ENCODE measurements at regions not wholly inside any gene's neighbourhood (a gene's known extent, or its start where the extent isn't known, plus 50 kb on each side); places are given as distances from the start of the nearest gene placed in this dataset.

DNA sequence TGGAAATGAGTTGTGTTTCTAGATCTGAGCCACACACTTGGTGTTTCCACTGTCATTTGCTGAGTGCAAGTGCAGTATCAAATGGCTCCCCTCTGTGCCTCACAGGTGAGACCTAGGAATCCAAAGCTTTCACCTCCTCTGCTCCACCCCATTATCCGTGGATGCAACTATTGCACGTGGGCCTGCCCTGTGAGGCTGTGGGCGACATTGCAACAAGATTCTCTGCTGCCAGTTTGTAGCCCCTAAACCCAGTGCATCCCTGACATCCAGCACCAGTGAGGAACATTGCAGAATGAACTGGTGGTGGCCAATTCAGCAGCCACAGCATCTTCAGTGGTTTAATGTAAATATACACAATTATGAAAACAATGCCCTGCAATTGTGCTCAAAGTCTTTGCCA lies 115.0 kb upstream of the FOXA2 start:
- TF ChIP-seq, protein P1, sequence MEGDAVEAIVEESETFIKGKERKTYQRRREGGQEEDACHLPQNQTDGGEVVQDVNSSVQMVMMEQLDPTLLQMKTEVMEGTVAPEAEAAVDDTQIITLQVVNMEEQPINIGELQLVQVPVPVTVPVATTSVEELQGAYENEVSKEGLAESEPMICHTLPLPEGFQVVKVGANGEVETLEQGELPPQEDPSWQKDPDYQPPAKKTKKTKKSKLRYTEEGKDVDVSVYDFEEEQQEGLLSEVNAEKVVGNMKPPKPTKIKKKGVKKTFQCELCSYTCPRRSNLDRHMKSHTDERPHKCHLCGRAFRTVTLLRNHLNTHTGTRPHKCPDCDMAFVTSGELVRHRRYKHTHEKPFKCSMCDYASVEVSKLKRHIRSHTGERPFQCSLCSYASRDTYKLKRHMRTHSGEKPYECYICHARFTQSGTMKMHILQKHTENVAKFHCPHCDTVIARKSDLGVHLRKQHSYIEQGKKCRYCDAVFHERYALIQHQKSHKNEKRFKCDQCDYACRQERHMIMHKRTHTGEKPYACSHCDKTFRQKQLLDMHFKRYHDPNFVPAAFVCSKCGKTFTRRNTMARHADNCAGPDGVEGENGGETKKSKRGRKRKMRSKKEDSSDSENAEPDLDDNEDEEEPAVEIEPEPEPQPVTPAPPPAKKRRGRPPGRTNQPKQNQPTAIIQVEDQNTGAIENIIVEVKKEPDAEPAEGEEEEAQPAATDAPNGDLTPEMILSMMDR (IDR thresholded peaks at IDR 0.05; ENCODE audit: extremely low read depth, insufficient read depth, missing control alignments) = no peak
- in situ Hi-C loops (cut with MboI; ENCODE audit: low pct_unique_long_range_greater_than_20kb, low sequenced_read_pairs, unreplicated experiment) = no loop called here
- DNase-seq (ENCODE audit: low spot score) = no peak

DNA sequence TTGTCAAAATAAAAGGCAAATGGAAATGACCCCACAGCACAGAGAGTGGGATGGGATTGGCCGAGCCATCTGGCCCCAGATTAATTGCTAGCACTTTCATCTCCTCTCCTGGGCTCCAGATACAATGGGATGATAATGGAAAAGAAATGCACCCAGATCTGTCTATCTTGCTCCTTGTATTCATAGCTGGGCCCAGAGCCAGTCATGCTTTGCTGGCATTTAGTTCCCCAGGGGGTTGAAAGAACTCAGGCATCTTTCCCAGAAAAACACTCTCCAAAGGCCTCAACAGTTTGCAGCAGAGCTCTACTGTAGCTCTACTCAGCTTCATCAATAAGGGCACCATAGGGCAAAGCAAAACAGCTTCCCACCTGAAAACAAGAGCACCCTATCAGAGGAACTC lies 116.0 kb upstream of the FOXA2 start:
- TF ChIP-seq, protein P1 (IDR thresholded peaks at IDR 0.05; ENCODE audit: extremely low read depth, insufficient read depth, missing control alignments) = no peak
- in situ Hi-C loops (cut with MboI; ENCODE audit: low pct_unique_long_range_greater_than_20kb, low sequenced_read_pairs, unreplicated experiment) = no loop called here
- DNase-seq (ENCODE audit: low spot score) = no peak

DNA sequence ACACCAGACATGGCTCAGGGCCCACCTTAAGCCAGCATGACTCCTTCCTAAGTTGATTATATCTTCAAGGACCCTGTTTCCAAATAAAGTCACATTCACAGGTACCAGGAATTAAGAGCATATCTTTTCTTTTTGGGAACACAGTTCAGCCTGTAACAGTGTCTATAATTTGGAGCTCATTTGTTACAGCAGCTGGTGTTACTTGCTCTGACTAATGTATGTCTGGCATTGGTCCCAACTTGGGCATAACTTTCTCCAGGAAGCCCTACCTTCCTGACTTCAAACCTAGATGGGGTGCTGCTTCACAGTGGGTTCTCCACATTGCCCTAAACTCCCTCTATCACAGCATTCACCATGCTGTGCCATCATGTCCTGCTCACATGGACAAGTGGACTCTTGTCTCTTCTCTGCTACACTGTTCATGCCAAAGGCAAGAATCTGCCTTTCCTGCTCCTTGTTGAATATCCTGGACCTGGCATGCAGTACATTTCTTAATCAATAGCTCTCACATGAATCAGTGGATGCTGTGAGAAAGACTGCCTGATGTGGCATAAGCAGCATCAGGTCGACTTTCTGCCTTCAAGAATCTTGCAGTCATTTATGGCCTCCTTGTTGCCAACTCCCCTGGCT lies 117.4 kb upstream of the FOXA2 start:
- DNase-seq (ENCODE audit: low spot score) = no peak
- TF ChIP-seq, protein P1 (IDR thresholded peaks at IDR 0.05; ENCODE audit: extremely low read depth, insufficient read depth, missing control alignments) = no peak
- in situ Hi-C loops (cut with MboI; ENCODE audit: low pct_unique_long_range_greater_than_20kb, low sequenced_read_pairs, unreplicated experiment) = no loop called here

DNA sequence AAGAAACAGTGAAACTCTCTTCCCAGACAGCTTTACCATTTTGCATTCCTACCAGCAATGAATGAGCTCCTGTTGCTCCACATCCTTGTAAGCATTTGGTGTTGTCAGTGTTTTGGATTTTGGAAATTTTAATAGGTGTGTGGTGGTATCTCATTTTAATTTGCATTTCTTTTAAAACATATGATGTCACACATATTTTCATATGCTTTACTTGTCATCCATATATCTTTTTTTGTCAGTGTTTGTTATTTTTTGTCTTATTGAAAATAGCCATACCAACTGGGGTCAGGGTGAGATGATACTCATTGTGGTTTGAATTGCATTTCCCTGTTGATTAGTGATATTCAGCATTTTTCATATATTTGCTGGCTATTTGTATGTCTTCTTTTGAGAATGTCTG lies 119.5 kb upstream of the FOXA2 start:
- TF ChIP-seq, protein P1 (IDR thresholded peaks at IDR 0.05; ENCODE audit: extremely low read depth, insufficient read depth, missing control alignments) = no peak
- no peak for DNase-seq (ENCODE audit: low spot score)
- in situ Hi-C loops (cut with MboI; ENCODE audit: low pct_unique_long_range_greater_than_20kb, low sequenced_read_pairs, unreplicated experiment) = no loop called here

DNA sequence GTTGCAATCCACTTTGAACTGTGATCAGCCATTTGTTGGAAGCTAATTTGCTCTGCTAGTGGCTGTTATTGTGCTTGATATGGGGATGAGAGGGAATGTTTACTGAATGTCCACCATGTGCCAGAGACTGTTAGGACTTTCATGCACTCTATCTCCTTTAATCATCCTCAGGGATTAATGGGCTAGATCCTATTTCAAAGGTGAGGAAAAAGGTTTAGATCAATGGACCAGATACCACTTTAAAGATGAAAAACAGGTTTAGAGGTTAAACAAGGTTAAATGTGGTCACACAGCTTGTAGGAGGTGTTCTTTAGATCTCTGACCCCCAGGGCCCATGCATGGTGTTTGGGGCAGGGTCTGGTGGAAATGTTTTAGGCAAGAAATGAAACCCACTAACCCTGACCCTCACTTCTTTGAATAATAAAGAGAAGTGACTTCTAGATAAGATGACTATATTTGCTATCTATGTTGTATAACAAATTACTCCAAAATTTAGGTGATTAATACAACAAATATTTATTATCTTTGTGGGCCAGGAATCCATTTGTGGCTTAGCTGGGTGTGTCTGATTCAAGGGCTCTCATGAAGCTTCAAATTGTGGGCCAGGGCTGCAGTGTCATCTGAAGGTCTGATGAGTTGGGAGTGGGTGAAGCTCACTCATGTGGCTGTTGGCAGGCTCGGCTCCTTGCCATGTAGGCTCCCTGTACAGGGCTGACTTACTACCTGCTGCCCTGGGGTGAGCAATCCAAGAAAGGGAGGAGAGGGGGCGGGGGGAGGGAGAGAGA lies 127.8 kb upstream of the FOXA2 start:
- in situ Hi-C loops (cut with MboI; ENCODE audit: low pct_unique_long_range_greater_than_20kb, low sequenced_read_pairs, unreplicated experiment) = no loop called here
- TF ChIP-seq, protein P1 (IDR thresholded peaks at IDR 0.05; ENCODE audit: extremely low read depth, insufficient read depth, missing control alignments) = no peak
- no peak for DNase-seq (ENCODE audit: low spot score)

DNA sequence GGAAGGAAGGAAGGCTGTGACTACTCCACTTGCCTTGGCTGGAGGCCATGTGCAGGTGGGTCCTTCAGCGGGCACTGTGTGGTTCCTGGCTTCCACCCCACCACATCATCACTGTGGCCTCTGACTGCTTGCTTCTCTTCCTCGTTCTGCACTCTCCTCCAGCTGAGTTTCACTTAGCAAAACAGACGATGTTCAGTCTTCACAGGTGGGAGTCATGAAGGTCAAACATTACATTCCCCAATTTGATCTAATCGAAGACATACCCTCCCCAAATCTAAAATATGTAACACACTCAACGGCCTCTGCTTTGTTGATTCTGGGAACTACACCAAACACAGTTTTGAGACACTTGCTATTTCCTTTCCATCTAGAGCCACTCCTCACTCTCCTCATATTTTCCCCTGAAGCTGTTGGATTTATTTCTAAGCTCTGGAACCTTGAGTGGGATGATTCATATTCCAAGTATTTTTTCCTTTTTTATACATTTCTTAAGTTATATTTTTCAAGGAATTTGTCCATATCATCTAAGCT lies 132.5 kb upstream of the FOXA2 start:
- in situ Hi-C loops (cut with MboI; ENCODE audit: low pct_unique_long_range_greater_than_20kb, low sequenced_read_pairs, unreplicated experiment) = no loop called here
- TF ChIP-seq, protein P1 (IDR thresholded peaks at IDR 0.05; ENCODE audit: extremely low read depth, insufficient read depth, missing control alignments) = no peak
- no peak for DNase-seq (ENCODE audit: low spot score)

Measured in GM13977 (cell line).